ENCODE measurements at regions not wholly inside any gene's neighbourhood (a gene's known extent, or its start where the extent isn't known, plus 50 kb on each side); places are given as distances from the start of the nearest gene placed in this dataset.

DNA sequence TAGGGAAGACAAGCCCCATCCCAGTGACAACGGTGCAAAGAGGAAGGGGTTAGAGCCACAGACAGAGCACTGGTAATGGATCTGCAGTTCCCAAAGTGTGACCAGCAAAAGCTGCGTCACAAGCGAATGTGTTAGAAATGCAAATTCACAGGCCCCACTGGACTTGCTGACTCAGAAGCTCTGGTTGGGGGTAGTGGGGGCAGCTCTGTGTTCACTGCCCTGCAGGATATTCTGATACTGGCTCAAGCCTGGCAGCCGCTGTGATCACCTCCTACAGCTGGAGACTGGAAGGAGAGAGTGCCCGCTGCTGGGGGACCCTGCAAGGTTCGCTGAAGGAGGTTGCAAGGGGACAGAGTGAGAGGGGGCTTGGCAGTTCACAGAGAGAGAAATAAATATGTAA is 179.7 kb upstream of the CDH4 start:
- no peak for TF ChIP-seq CTCF (conservative IDR thresholded peaks at IDR 0.05; ENCODE audit: low read depth, low read length)
- DNase-seq (ENCODE audit: low read depth) = no peak
- H3K4me3 ChIP-seq (ENCODE audit: low read depth, low read length) = no peak overlapping the region

DNA sequence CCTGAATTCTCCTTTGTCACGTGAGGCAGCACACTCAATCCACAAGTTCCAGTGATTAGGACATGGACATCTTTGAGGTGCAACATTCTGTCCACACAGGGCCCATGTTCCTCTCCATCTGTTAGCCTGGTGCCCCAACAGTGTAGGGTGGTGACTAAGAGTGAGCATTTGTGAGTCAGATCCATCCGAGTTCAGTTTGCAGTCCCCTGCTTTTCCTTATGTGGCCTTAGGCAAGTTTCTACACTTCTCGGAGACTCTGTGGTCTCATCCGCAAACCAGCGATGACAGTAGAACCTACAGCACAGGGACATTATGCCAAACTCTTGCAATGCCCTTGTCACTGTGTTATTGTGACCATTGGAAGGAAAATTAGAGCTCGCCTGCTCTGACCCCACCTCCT is 178.7 kb upstream of the CDH4 start:
- H3K4me3 ChIP-seq (ENCODE audit: low read depth, low read length) = no peak overlapping the region
- DNase-seq (ENCODE audit: low read depth) = no peak

GRCh38 chr20:61082720-61083119 is 169.3 kb upstream of the CDH4 start:
- DNase-seq (ENCODE audit: low read depth) = no peak
- no peak for TF ChIP-seq CTCF (conservative IDR thresholded peaks at IDR 0.05; ENCODE audit: low read depth, low read length)
- H3K4me3 ChIP-seq (ENCODE audit: low read depth, low read length) = no peak overlapping the region

More for the DNA sequence above, 178.7 kb upstream of the CDH4 start:
- TF ChIP-seq CTCF (conservative IDR thresholded peaks at IDR 0.05; ENCODE audit: low read depth, low read length) = no peak

DNA sequence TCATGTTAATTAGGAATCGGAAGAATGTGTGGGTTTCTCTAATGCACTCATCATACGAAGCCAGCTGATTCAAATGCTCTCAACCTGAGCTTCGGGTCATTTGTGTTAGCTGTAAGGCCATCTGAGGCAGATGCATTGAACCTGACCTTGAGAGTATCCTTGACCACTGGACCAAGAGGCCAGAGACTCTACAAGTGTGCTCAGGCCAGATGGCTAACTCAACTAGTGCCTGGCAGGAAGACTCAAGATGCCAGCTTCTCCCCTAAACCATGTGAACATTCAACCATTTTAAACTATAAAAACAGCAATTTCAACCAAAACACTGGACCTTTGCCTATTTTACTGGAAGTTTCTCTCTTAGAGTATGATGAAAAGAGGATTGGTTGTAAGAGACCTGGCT is 168.6 kb upstream of the CDH4 start:
- TF ChIP-seq CTCF (conservative IDR thresholded peaks at IDR 0.05; ENCODE audit: low read depth, low read length) = no peak
- no peak overlapping the region for H3K4me3 ChIP-seq (ENCODE audit: low read depth, low read length)
- no peak for DNase-seq (ENCODE audit: low read depth)

DNA sequence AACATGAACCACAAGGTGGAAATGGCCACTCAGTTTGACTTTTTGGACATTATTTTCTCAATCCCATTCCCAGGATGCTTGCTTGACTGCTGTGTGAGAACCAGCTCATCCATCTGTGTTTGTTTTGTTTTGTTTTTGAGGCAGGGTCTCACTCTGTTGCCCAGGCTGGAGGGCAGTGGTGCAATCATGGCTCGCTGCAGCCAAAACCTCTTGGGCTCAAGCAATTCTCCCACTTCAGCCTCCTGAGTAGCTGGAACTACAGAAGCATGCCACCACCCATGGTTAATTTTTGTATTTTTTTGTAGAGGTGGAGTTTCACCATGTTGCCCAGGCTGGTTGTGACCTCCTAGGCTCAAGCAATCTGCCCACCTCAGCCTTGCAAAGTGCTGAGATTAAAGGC is 166.0 kb upstream of the CDH4 start:
- no peak for DNase-seq (ENCODE audit: low read depth)
- H3K4me3 ChIP-seq (ENCODE audit: low read depth, low read length) = no peak overlapping the region
- no peak for TF ChIP-seq CTCF (conservative IDR thresholded peaks at IDR 0.05; ENCODE audit: low read depth, low read length)

- TF ChIP-seq CTCF (conservative IDR thresholded peaks at IDR 0.05; ENCODE audit: low read depth, low read length) = no peak
- H3K4me3 ChIP-seq (ENCODE audit: low read depth, low read length) = no peak overlapping the region
- DNase-seq (ENCODE audit: low read depth) = no peak
Observed at GRCh38 chr20:61090541-61090940, 161.5 kb upstream of the CDH4 start.

DNA sequence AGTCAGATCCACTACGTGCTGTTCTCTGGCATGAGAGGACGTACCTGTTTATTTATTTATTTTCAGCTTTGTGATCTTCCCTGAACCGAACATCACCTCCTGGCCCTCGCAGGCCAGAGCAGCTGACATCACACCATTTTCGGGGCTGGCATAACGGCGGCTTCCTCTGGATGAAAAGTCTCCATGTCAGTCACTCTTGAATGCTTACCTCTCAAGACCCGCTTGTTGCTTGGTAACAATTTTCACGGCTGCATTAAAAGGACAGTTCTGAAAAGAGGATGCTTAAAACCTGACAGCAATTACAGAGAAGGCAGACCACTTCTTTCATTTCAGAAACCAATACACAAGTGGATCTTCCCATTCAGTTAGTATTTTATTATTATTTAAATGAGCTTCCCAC is 159.8 kb upstream of the CDH4 start:
- no peak for DNase-seq (ENCODE audit: low read depth)
- H3K4me3 ChIP-seq (ENCODE audit: low read depth, low read length) = no peak overlapping the region
- no peak for TF ChIP-seq CTCF (conservative IDR thresholded peaks at IDR 0.05; ENCODE audit: low read depth, low read length)
